Ishikawa (cell line): ENCODE measurements at regions not wholly inside any gene's neighbourhood (a gene's known extent, or its start where the extent isn't known, plus 50 kb on each side); places are given as distances from the start of the nearest gene placed in this dataset.

Experiments
- CEBPB ChIP-seq: IDR thresholded peaks from 2 replicates; pipeline ENCODE4 v1.6.1; 2012
- CREB1 ChIP-seq: IDR thresholded peaks from 2 replicates; pipeline ENCODE4 v1.6.1; 2012; ENCODE audit warnings: low read depth
- EGR1 ChIP-seq: IDR thresholded peaks from 2 replicates; pipeline ENCODE4 v1.6.1; 2012
- EP300 ChIP-seq: IDR thresholded peaks from 2 replicates; pipeline ENCODE4 v1.6.1; 2012; ENCODE audit warnings: borderline replicate concordance
- NFIC ChIP-seq: IDR thresholded peaks from 2 replicates; pipeline ENCODE4 v1.6.1; 2012
- TAF1 ChIP-seq: IDR thresholded peaks from 2 replicates; pipeline ENCODE4 v1.6.1; 2012; ENCODE audit warnings: low read depth, mild to moderate bottlenecking
- TCF12 ChIP-seq: IDR thresholded peaks from 2 replicates; pipeline ENCODE4 v1.6.1; 2012; ENCODE audit warnings: low read depth
- TEAD4 ChIP-seq: IDR thresholded peaks from 2 replicates; pipeline ENCODE4 v1.6.1; 2012
- USF1 ChIP-seq: IDR thresholded peaks from 2 replicates; pipeline ENCODE4 v1.6.1; 2012
- YY1 ChIP-seq: IDR thresholded peaks from 2 replicates; pipeline ENCODE4 v1.6.1; 2012; ENCODE audit warnings: low read depth
- ZBTB7A ChIP-seq: IDR thresholded peaks from 2 replicates; pipeline ENCODE4 v1.6.1; 2012; ENCODE audit warnings: low read depth
- TF ChIP-seq, protein P1 (sequence below): IDR thresholded peaks from 2 replicates; pipeline ENCODE4 v1.6.1; 2012; ENCODE audit warnings: low read depth, mild to moderate bottlenecking
- TF ChIP-seq, protein P2 (sequence below): IDR thresholded peaks from 2 replicates; pipeline ENCODE4 v1.6.1; 2012

GRCh38 chr5:120330558-120330957, 133.5 kb upstream of the PRR16 start:
- TF ChIP-seq YY1 (no peak), TEAD4 (no peak), TCF12 (no peak), EP300 (no peak), TAF1 (no peak), CEBPB (no peak), EGR1 (no peak), CREB1 (no peak), NFIC (no peak), USF1 (no peak), ZBTB7A (no peak)
- TF ChIP-seq, protein P1, sequence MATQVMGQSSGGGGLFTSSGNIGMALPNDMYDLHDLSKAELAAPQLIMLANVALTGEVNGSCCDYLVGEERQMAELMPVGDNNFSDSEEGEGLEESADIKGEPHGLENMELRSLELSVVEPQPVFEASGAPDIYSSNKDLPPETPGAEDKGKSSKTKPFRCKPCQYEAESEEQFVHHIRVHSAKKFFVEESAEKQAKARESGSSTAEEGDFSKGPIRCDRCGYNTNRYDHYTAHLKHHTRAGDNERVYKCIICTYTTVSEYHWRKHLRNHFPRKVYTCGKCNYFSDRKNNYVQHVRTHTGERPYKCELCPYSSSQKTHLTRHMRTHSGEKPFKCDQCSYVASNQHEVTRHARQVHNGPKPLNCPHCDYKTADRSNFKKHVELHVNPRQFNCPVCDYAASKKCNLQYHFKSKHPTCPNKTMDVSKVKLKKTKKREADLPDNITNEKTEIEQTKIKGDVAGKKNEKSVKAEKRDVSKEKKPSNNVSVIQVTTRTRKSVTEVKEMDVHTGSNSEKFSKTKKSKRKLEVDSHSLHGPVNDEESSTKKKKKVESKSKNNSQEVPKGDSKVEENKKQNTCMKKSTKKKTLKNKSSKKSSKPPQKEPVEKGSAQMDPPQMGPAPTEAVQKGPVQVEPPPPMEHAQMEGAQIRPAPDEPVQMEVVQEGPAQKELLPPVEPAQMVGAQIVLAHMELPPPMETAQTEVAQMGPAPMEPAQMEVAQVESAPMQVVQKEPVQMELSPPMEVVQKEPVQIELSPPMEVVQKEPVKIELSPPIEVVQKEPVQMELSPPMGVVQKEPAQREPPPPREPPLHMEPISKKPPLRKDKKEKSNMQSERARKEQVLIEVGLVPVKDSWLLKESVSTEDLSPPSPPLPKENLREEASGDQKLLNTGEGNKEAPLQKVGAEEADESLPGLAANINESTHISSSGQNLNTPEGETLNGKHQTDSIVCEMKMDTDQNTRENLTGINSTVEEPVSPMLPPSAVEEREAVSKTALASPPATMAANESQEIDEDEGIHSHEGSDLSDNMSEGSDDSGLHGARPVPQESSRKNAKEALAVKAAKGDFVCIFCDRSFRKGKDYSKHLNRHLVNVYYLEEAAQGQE = no peak
- TF ChIP-seq, protein P2, sequence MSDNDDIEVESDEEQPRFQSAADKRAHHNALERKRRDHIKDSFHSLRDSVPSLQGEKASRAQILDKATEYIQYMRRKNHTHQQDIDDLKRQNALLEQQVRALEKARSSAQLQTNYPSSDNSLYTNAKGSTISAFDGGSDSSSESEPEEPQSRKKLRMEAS = no peak
